PFSK-1 (cell line): ENCODE measurements at regions not wholly inside any gene's neighbourhood (a gene's known extent, or its start where the extent isn't known, plus 50 kb on each side); places are given as distances from the start of the nearest gene placed in this dataset.

Experiments
- POLR2AphosphoS5 ChIP-seq: IDR thresholded peaks from 2 replicates; pipeline ENCODE4 v1.6.1; 2012; ENCODE audit warnings: low read depth, mild to moderate bottlenecking, control low read depth, low read length, moderate library complexity
- REST ChIP-seq, 2 experiments: IDR thresholded peaks; 2 replicates each; pipeline versions ENCODE4 v1.6.1 to v1.8.0; 2011 to 2012; ENCODE audit warnings: low read depth in 2 of 2, low read length in 2 of 2, control low read depth in 1 of 2, inconsistent platforms in 1 of 2, mild to moderate bottlenecking in 1 of 2, moderate library complexity in 1 of 2; ENCODE audit not compliant: insufficient read depth in 1 of 2
- SIN3A ChIP-seq: IDR thresholded peaks from 2 replicates; pipeline ENCODE4 v1.6.1; 2012; ENCODE audit warnings: mild to moderate bottlenecking, low read length, moderate library complexity, borderline replicate concordance; ENCODE audit not compliant: insufficient read depth

DNA sequence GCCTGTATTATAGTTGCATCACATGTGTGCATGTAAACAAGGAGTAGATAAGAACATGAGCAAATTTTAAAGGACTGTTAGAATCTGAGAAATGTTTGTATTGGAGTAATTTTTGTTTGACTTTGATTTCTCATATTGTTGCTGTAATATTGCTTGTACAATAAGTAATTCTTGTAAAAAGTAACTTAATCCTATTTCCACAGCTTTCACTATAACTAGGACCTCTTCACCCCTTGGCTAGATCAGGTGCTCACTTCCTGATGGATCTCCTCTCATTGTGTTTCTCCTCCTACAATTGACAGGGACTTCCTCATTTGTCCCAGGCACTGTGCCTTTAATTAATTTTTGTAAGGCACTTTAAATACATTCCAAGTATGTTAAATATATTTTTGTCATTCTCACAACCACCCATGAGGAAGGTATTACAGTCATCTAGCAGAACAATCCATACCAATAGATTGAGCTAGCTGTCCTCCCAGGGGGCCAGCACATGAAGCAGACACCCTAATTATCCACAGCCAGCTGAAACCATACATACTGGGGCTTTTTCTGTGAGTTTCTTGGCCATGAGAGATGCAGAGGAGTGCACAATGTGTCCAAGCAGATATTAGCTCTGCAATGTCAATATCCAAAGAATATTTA lies 359.5 kb upstream of the ACVR2A start:
- no peak for TF ChIP-seq POLR2AphosphoS5
- no peak for TF ChIP-seq SIN3A
- no peak for TF ChIP-seq REST (IDR thresholded peaks at IDR 0.05; ENCODE audit: insufficient read depth in 1 of 2, low read depth in 2 of 2, low read length in 2 of 2)
